DOHH2 (cell line): ENCODE measurements at regions not wholly inside any gene's neighbourhood (a gene's known extent, or its start where the extent isn't known, plus 50 kb on each side); places are given as distances from the start of the nearest gene placed in this dataset.
"Not testable (repeated sequence)": the region's sequence is repeated elsewhere in the genome, so short reads cannot be mapped to it uniquely, and the experiment has no call there.

Experiments
- EZH2phosphoT487 ChIP-seq: fragments of 200-600 bp; sonication (generic); IDR thresholded peaks from 2 replicates; pipeline ENCODE4 v1.6.1; 2017; ENCODE audit warnings: borderline replicate concordance, mild to moderate bottlenecking, antibody characterized with exemption, low read length, moderate library complexity, mixed read lengths
- TF ChIP-seq, protein P1 (sequence below): fragments of 200-600 bp; sonication (generic); IDR thresholded peaks from one replicate; pipeline ENCODE4 v1.5.1; 2014; ENCODE audit warnings: antibody characterized with exemption, mild to moderate bottlenecking, low read depth, low read length; ENCODE audit not compliant: poor library complexity, severe bottlenecking

GRCh38 chr2:87237570-87238336 lies 216.1 kb upstream of the PLGLB1 start:
- TF ChIP-seq, protein P1, sequence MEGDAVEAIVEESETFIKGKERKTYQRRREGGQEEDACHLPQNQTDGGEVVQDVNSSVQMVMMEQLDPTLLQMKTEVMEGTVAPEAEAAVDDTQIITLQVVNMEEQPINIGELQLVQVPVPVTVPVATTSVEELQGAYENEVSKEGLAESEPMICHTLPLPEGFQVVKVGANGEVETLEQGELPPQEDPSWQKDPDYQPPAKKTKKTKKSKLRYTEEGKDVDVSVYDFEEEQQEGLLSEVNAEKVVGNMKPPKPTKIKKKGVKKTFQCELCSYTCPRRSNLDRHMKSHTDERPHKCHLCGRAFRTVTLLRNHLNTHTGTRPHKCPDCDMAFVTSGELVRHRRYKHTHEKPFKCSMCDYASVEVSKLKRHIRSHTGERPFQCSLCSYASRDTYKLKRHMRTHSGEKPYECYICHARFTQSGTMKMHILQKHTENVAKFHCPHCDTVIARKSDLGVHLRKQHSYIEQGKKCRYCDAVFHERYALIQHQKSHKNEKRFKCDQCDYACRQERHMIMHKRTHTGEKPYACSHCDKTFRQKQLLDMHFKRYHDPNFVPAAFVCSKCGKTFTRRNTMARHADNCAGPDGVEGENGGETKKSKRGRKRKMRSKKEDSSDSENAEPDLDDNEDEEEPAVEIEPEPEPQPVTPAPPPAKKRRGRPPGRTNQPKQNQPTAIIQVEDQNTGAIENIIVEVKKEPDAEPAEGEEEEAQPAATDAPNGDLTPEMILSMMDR, result not testable (repeated sequence)
- TF ChIP-seq EZH2phosphoT487, result not testable (repeated sequence)
